Neural cell (in vitro differentiated cells): ENCODE measurements at regions not wholly inside any gene's neighbourhood (a gene's known extent, or its start where the extent isn't known, plus 50 kb on each side); places are given as distances from the start of the nearest gene placed in this dataset.

Experiments
- H2AFZ ChIP-seq: fragments of 200-600, 300-800 bp; sonication (generic), shearing (Covaris generic); 2 replicates; pipeline ENCODE4 v1.6.0; 2014; ENCODE audit warnings: low read depth, mild to moderate bottlenecking, antibody characterized with exemption, low read length, moderate library complexity
- H3F3A ChIP-seq: fragments of 200-600 bp; shearing (Covaris generic); 2 replicates; pipeline ENCODE4 v1.6.1; 2016; ENCODE audit warnings: mild to moderate bottlenecking, moderate library complexity, mixed read lengths, antibody characterized with exemption, low read length; ENCODE audit not compliant: insufficient read depth, poor library complexity, severe bottlenecking
- H3K27ac ChIP-seq: fragments of 200-600, 300-800 bp; sonication (generic), shearing (Covaris generic); 2 replicates; pipeline ENCODE4 v1.5.1; 2014; ENCODE audit warnings: mild to moderate bottlenecking, low read length, moderate library complexity
- H3K27me3 ChIP-seq: fragments of 300-800, 200-600 bp; sonication (generic), shearing (Covaris generic); 2 replicates; pipeline ENCODE4 v1.6.0; 2014; ENCODE audit warnings: mild to moderate bottlenecking, low read depth, low read length, moderate library complexity; ENCODE audit not compliant: insufficient read depth
- H3K36me3 ChIP-seq: fragments of 300-800, 200-600 bp; sonication (generic), shearing (Covaris generic); 2 replicates; pipeline ENCODE4 v1.5.1; 2014; ENCODE audit warnings: mild to moderate bottlenecking, antibody characterized with exemption, low read length, moderate library complexity; ENCODE audit not compliant: insufficient read depth
- H3K4me2 ChIP-seq: fragments of 300-800, 200-600 bp; sonication (generic), shearing (Covaris generic); 2 replicates; pipeline ENCODE4 v1.6.0; 2014; ENCODE audit warnings: mild to moderate bottlenecking, low read length
- H3K4me3 ChIP-seq: fragments of 300-800, 200-600 bp; sonication (generic), shearing (Covaris generic); 2 replicates; pipeline ENCODE4 v1.5.1; 2014; ENCODE audit warnings: mild to moderate bottlenecking, low read length, moderate library complexity
- H3K79me2 ChIP-seq: fragments of 200-600 bp; shearing (Covaris generic); replicated peaks from 2 replicates; pipeline ENCODE4 v1.6.0; 2014; ENCODE audit warnings: mild to moderate bottlenecking, low read length, moderate library complexity; ENCODE audit not compliant: insufficient read depth
- H3K9ac ChIP-seq: fragments of 300-800, 200-600 bp; sonication (generic), shearing (Covaris generic); 2 replicates; pipeline ENCODE4 v1.6.1; 2016; ENCODE audit warnings: mild to moderate bottlenecking, low read length, mixed read lengths
- H3K9me2 ChIP-seq: fragments of 200-600 bp; shearing (Covaris generic); 2 replicates; pipeline ENCODE4 v1.6.1; 2016; ENCODE audit warnings: mild to moderate bottlenecking, low read length, mixed read lengths; ENCODE audit not compliant: insufficient read depth
- H3K9me3 ChIP-seq: fragments of 200-600, 300-800 bp; sonication (generic), shearing (Covaris generic); 2 replicates; pipeline ENCODE4 v1.6.1; 2016; ENCODE audit warnings: mild to moderate bottlenecking, mixed run types, low read length, moderate library complexity, mixed read lengths
- H4K20me1 ChIP-seq: fragments of 200-600 bp; shearing (Covaris generic); 2 replicates; pipeline ENCODE4 v1.6.1; 2016; ENCODE audit warnings: mild to moderate bottlenecking, mixed run types; ENCODE audit not compliant: insufficient read depth
- EP300 ChIP-seq: fragments of 450-650 bp; conservative IDR thresholded peaks from 2 replicates; pipeline ENCODE4 v1.6.1; 2014; ENCODE audit warnings: antibody characterized with exemption, mild to moderate bottlenecking, moderate library complexity; ENCODE audit not compliant: poor library complexity, severe bottlenecking
- EZH2 ChIP-seq: fragments of 200-600, 300-800 bp; shearing (Covaris generic), sonication (generic); IDR thresholded peaks from 2 replicates; pipeline ENCODE4 v1.6.1; 2014; ENCODE audit warnings: antibody characterized with exemption, low read length, borderline replicate concordance, mild to moderate bottlenecking; ENCODE audit not compliant: insufficient read depth, poor library complexity, severe bottlenecking
- MXI1 ChIP-seq: fragments of 450-650 bp; conservative IDR thresholded peaks from 2 replicates; pipeline ENCODE4 v1.6.1; 2014; ENCODE audit warnings: antibody characterized with exemption, mild to moderate bottlenecking; ENCODE audit not compliant: poor library complexity, severe bottlenecking
- POLR2AphosphoS5 ChIP-seq: IDR thresholded peaks from 2 replicates; pipeline ENCODE4 v1.6.1; 2012
- RAD21 ChIP-seq: fragments of 450-650 bp; conservative IDR thresholded peaks from 2 replicates; pipeline ENCODE4 v1.6.1; 2014; ENCODE audit warnings: antibody characterized with exemption, mild to moderate bottlenecking, moderate library complexity
- SMC3 ChIP-seq: fragments of 450-650 bp; conservative IDR thresholded peaks from 2 replicates; pipeline ENCODE4 v1.6.1; 2014; ENCODE audit warnings: antibody characterized with exemption, mild to moderate bottlenecking, moderate library complexity; ENCODE audit not compliant: poor library complexity
- TAF1 ChIP-seq: IDR thresholded peaks from 2 replicates; pipeline ENCODE4 v1.6.1; 2012; ENCODE audit warnings: low read depth
- TF ChIP-seq, protein P1 (sequence below): fragments of 450-650 bp; IDR thresholded peaks from 2 replicates; pipeline ENCODE4 v1.5.1; 2014; ENCODE audit warnings: antibody characterized with exemption, mild to moderate bottlenecking, moderate library complexity; ENCODE audit not compliant: poor library complexity, severe bottlenecking
- TF ChIP-seq, protein P2 (sequence below): IDR thresholded peaks from 2 replicates; pipeline ENCODE4 v1.6.1; 2012; ENCODE audit warnings: borderline replicate concordance

- no peaks in the 10 kb centered on the region for H3K9me3 ChIP-seq
- H3K9me2 ChIP-seq: no peaks in the 10 kb centered on the region
- H3K4me3 ChIP-seq: no peak overlapping the region
- no peak overlapping the region for H2AFZ ChIP-seq
- H3F3A ChIP-seq: no peaks in the 10 kb centered on the region
- H3K27ac ChIP-seq: no peak overlapping the region
- H4K20me1 ChIP-seq: no peaks in the 10 kb centered on the region
- peaks cover 93% of the 10 kb centered on the region for H3K27me3 ChIP-seq
- no peak overlapping the region for H3K4me2 ChIP-seq
- H3K36me3 ChIP-seq: no peaks in the 10 kb centered on the region
- TF ChIP-seq SMC3 (no peak), EP300 (no peak)
- TF ChIP-seq, protein P1, sequence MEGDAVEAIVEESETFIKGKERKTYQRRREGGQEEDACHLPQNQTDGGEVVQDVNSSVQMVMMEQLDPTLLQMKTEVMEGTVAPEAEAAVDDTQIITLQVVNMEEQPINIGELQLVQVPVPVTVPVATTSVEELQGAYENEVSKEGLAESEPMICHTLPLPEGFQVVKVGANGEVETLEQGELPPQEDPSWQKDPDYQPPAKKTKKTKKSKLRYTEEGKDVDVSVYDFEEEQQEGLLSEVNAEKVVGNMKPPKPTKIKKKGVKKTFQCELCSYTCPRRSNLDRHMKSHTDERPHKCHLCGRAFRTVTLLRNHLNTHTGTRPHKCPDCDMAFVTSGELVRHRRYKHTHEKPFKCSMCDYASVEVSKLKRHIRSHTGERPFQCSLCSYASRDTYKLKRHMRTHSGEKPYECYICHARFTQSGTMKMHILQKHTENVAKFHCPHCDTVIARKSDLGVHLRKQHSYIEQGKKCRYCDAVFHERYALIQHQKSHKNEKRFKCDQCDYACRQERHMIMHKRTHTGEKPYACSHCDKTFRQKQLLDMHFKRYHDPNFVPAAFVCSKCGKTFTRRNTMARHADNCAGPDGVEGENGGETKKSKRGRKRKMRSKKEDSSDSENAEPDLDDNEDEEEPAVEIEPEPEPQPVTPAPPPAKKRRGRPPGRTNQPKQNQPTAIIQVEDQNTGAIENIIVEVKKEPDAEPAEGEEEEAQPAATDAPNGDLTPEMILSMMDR: no peak
- H3K9ac ChIP-seq: no peak overlapping the region
- no peaks in the 10 kb centered on the region for H3K79me2 ChIP-seq
Observed at GRCh38 chr22:46068593-46069491, 81.5 kb upstream of the PPARA start.

DNA sequence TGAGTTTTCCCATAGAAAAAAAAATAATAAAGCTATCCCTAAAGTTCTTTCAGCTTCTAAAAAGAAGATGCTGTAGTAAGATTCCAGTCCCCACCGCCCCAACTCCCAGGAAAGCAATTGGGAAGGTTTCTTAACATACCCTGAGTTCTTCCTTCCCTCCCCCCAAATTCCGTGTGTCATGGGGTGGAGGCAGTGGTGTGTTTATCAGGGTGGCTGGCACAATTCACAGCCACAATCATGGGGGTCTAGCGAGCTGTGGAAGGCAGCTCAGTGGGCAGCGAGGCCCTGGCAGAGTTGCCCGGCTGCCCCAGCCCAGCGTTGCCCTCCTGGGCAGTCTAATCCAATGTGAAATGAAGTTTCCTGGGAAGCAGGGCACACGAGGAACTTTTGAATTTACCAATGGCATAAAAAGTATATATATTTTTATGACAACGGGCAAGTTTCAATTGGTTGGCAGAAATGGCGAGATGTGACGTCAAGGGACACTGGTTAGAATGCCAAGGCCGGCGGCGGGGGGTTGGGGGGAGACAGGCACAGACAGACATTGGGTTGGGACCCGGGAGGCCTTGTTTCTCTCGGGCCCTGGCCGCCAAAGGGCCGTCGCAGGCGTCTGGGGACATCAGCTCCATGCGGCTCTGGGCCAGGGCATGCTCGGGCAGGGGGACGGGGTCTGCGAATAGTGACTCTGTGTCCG lies 80.7 kb upstream of the PPARA start:
- H2AFZ ChIP-seq: no peak overlapping the region
- H4K20me1 ChIP-seq: no peaks in the 10 kb centered on the region
- H3K27ac ChIP-seq: no peak overlapping the region
- no peaks in the 10 kb centered on the region for H3K79me2 ChIP-seq
- H3F3A ChIP-seq: no peaks in the 10 kb centered on the region
- H3K9me2 ChIP-seq: no peaks in the 10 kb centered on the region
- H3K9me3 ChIP-seq: no peaks in the 10 kb centered on the region
- H3K27me3 ChIP-seq: peaks cover 93% of the 10 kb centered on the region
- no peak overlapping the region for H3K4me2 ChIP-seq
- no peaks in the 10 kb centered on the region for H3K36me3 ChIP-seq
- TF ChIP-seq EP300 (no peak), MXI1 (no peak), EZH2 (no peak), RAD21 (no peak), POLR2AphosphoS5 (no peak), SMC3 (no peak), TAF1 (no peak)
- TF ChIP-seq, protein P2, sequence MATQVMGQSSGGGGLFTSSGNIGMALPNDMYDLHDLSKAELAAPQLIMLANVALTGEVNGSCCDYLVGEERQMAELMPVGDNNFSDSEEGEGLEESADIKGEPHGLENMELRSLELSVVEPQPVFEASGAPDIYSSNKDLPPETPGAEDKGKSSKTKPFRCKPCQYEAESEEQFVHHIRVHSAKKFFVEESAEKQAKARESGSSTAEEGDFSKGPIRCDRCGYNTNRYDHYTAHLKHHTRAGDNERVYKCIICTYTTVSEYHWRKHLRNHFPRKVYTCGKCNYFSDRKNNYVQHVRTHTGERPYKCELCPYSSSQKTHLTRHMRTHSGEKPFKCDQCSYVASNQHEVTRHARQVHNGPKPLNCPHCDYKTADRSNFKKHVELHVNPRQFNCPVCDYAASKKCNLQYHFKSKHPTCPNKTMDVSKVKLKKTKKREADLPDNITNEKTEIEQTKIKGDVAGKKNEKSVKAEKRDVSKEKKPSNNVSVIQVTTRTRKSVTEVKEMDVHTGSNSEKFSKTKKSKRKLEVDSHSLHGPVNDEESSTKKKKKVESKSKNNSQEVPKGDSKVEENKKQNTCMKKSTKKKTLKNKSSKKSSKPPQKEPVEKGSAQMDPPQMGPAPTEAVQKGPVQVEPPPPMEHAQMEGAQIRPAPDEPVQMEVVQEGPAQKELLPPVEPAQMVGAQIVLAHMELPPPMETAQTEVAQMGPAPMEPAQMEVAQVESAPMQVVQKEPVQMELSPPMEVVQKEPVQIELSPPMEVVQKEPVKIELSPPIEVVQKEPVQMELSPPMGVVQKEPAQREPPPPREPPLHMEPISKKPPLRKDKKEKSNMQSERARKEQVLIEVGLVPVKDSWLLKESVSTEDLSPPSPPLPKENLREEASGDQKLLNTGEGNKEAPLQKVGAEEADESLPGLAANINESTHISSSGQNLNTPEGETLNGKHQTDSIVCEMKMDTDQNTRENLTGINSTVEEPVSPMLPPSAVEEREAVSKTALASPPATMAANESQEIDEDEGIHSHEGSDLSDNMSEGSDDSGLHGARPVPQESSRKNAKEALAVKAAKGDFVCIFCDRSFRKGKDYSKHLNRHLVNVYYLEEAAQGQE: no peak
- TF ChIP-seq, protein P1: no peak
- H3K9ac ChIP-seq: no peak overlapping the region
- peak overlapping the region; percentile 65 for H3K4me3 ChIP-seq
